CD1c-positive myeloid dendritic cell (primary cell): ENCODE measurements at regions not wholly inside any gene's neighbourhood (a gene's known extent, or its start where the extent isn't known, plus 50 kb on each side); places are given as distances from the start of the nearest gene placed in this dataset.

Experiments
- DNase-seq: peaks from one replicate; pipeline ENCODE4 v3.0.0-alpha.2; 2016; ENCODE audit errors: extremely low spot score

DNA sequence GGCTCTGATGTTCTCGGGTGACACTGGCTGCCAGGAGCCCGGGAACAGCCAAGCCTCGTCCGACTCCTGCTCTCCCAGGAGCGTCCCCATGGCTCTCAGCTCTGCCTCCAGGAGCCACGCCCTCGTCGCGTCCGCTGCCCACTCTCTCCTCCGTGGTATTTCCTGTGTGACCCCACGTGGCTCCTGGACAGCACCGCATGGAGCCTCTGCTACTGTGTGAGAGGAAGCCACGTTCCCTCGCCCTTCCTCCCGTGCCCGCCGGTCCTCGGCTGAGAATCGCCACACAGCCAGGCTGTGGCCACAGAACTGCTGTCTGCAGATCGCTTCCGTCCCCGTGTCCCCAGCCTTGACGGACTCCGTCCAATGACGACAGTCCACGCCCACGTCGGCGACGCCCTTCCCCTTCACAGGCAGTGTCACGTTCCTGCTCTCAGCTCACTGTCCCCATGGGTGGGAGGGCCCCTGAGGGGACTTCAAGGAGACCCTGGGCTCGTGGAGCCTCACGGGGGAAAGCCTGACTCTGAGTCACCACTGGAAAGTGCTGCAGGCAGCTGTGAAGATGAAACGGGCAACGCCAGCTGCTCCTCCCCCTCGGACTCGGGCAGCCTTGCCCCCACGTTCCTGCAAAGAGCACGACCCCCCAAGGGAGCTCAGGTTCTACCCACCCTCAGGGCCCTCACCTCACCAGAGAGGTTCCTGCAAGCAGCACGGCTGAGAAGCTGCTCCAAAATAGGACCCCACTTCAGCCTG lies 458.5 kb downstream of the BRD1 start:
- no peak for DNase-seq

DNA sequence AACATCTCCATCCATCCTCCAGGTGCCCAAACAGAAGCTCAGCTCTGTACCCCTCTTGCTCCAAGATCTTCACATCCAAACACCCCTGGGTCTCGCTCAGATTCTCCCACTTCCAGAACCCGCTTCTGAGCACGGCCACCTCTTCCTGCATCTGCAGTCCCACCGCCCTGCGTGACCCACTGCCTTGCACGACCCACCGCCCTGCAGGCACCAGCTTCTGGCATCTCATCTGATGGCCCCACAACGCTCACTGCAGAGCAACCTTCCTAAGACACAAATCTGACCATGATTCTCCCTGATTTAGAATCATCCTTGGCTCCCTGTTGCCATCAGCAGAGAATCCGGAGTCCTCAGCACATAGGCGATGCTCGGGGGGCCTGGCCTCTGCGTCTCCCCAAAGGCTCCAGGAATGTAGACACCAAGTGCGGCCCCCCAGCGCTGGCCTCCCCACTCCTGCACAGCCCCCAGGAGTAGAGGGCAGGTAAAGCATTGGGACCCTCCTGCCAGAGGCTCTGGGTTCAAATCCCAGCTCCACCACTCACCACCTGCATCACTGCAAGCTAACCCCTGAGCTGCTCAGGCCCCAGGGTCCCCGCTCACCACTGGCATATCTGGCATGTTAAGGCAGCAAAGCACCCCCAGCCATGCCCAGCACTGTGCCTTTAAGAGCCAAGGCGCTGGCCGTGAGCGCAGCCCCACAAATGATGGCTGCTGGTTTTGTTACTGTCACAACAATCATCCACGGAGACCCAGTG lies 459.3 kb downstream of the BRD1 start:
- DNase-seq: no peak

DNA sequence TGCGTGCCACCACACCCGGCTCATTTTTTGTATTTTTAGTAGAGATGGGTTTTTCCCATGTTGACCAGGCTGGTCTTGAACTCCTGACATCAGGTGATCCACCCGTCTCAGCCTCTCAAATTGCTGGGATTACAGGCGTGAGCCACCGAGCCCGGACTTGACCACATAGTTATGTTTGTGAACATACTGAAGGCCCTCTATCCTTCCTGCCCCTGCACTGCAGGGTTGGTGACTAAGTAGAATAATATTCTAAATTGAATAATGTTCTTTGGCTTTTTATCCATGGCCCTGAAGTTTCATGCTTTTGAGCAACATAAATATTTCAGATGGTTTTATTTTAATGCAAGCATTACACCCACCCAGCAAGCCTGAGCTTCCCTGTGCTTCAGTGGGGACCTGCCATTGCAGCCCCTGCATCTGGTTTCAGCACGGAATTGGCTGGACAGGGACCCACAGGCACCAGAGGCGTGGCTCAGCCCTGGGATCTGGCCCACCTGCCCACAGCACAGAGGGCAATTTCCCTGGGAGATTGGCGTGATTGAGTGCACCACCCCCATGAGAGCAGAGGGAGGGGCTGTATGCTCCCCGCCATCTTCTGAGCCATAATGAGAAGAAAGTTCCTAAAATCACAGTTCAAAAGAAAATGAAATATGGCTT lies 460.5 kb downstream of the BRD1 start:
- no peak for DNase-seq

DNA sequence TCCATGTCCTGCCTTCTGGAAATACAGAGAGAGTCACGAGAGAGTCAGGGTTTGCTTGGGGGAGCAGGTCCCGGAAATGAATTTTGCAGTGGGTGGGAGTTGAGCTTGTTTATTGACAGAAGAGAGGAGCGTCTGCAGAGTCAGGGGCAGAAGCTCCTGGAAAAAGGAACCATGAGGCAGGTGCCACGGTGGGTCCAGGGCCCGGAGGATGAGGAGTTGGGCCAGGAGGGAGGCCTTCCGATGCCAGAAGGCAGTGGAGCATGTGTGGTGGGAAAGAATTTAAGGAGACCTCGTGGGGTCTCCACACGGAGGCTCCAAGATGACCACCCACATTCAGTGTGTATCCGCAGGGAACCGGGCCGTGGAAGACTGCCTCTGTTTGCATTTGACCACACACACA lies 461.2 kb downstream of the BRD1 start:
- DNase-seq: no peak

DNA sequence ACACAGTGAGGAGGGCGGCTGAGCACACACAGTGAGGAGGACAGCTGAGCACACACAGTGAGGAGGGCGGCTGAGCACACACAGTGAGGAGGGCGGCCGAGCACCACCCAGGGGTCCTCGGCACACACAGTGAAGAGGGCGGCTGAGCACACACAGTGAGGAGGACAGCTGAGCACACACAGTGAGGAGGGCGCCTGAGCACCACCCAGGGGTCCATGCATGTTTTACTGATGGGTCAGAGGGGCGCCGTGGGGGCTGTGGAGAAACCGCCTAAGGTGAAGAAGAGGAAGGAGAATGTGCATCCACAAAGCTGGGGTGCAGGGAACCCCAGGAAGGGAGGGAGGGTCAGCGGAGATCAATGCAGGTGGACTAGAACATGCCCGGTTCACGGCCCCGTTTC lies 461.8 kb downstream of the BRD1 start:
- no peak for DNase-seq

DNA sequence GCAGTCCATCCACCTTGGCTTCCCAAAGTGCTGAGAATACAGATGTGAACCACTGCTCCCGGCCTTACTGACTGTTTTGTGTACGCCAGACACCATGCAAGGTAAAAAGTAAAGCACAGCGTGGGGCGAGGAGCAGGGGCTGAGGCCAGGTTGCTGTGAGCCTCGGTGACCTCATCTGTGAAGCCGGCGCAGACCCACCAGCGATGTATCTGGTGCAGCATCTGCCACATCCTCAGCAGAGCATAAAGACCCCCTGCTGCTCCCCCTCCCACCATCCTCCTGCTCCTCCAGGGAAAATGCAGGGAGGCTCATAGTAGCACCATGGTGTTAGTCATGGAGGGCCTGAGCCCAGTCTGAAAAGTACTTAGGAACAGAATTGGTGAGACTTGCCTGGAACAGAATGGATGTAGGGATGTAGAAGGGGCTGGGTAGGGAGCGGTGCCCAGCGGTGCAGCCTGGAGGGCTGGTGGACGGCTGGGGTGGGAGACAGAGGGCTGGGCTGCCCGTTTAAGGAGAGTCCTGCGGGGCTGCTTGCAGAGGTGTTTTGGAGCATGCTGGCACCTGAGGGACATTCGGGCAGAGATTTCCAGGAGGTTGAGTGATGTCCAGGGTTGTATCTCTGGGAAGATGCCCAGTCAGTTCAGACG lies 462.4 kb downstream of the BRD1 start:
- DNase-seq: no peak

DNA sequence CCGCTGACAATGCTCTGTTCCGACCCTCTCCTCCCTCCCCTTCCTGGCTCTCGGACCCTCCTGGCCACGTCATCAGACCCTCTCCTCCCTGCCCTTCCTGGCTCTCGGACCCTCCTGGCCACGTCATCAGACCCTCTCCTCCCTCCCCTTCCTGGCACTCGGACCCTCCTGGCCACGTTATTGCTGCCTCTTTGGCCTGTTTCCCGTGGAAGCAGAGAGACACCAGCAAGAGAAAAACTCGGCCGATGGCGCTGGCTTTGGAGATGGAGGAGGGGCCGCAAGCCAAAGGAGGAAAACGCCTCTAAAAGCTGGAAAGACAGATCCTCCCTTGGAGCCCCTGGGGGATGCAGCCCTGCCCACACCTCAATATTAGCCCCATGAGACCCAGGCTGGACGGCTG lies 463.3 kb downstream of the BRD1 start:
- no peak for DNase-seq

DNA sequence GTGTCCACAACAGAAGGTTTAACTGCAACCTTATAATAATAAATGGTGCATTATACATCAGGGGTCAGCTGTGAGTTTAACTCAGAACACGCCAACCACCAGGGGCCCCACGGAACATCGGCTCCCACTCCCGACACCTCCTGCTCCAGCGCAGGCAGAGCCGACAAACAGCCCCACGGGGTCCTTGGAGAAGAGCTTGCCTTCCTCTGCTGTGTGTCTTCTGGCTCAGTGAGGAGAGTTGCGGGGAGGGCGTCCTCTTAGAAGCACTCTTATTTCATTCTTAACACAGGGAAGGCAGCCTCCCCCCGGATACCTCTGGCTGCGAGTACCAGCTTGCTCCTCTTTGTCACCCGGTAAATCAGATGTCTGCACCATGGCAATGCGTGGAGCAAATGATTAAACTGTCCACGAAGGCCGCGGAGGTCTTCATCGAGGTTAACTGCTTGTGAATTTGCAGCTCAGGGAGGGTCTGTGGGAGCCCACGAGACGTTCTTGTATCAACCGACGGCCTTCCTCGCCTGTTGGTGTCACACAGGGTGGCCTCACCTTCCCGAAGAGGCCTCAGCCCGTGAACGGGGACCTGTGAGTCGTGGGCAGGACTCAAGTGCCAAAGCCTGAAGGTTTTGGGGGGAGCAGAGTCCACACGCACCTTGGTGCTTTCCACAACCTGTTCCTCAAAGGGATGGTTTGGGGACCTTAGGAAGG lies 464.0 kb downstream of the BRD1 start:
- no peak for DNase-seq

DNA sequence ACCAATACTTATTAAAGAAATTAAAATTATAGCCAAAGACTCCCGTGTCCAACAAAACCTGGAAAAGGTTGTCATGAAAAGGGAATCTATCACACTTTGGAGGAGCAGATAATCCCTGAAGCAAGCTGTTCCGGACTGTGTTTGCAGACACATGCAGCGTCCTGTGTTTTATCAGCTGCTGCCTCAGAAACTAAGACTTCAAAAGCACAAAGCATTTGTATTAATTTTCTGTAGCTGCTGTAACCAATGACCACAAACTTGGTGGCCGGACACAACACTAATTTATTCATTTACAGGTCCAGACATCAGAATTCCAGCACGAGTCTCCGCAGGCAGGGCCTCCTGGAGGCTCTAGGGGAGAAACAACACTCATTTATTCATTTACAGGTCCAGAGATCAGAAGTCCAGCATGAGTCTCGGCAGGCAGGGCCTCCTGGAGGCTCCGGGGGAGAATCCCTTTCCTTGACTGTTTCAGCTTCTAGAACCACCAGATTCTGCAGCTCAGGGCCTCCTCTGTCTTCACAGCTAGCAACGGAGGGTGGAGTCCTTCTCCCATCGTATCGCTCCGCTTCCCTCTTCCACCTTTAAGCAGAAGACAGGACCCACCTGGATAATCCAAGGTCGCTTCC lies 465.3 kb downstream of the BRD1 start:
- no peak for DNase-seq

DNA sequence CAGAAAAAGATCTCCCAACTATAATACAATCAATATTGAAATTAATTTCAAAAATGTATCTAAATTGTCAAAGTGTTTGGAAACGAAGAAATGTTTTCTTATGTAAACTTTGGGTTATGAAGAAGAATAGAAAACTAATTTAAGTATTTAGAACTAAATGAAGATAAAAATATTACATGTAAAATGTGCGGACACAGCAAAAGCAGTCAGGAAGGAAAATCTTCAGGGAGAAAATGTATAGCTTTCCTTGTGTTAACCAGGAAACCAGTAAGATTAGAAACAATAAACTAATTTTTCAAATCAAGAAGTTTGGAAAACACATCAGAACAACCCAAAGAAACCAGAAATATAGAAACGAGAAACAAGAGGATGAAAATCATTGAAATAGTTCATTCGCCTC lies 466.5 kb downstream of the BRD1 start:
- no peak for DNase-seq

DNA sequence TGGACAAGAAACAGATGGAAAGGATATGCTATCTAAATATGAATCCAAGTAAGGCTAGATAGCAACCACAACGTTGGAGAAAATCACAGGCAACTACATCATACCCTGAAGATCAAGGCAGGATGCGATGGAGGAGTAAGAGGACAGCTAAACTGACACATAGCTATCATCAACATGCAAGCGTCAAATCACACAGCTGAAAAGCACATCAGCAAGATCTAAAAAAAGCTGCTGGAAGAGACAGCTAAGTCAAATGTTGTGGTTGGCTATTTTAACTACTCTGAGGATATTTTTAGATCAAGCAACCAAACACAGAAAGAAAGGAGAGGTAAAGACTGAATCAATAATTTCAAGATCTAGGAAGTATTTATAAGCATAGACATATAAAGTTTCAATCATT lies 466.9 kb downstream of the BRD1 start:
- DNase-seq: no peak

DNA sequence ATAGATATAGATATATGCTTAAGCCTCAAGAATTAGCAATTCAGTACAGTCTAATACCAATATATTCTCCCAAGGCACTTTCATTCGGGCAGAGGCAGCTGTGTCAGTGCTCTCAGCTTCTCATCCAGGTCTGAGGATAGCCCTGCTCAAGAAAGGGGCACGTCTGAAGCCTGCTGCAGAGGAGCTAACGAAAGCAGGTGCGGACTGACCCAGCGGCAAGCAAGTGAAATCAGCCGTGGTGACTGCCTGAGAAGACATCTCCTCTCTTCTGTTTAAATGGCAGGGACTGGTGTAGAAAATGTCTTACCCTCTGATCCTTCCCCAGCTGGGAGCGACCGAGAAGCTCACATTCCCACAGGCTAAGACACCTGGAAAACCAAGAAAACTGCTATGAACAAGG lies 468.6 kb downstream of the BRD1 start:
- DNase-seq: no peak

DNA sequence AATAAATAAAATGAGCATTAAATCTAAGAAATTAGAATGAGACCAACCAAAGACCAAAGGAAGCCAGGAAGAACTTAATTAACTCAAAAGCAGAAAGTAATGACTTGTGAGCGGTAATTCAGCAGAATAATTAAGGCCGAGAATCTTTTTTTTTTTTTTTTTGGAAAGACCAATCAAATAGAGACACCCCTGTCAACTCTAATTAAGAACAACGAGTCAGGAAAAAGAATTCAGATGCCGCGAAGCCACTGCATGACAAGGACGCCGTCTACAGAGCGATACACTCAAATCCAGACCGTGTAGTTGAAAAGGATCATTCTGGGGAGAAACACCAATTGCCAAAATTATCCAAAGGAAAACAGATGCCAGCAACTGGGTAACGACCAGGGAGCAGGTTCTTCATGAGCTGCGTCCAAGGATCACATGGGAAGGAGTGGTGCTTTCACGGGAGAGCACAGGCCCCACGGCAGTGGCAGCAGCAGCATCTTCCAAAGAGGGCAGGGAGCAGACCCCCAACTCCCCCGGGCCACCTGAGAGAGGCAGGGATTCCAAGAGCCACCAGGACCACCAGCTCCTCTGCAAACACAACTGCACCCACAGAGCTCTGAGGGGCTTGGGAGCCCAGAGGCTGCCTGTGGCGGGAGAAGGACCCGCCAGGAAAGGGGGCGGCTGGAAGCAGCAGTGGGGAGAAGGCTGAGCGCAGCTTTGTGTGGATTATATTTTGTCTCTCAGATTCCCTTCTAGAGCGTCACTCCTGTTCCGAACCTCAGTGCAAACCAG lies 469.8 kb downstream of the BRD1 start:
- DNase-seq: no peak

DNA sequence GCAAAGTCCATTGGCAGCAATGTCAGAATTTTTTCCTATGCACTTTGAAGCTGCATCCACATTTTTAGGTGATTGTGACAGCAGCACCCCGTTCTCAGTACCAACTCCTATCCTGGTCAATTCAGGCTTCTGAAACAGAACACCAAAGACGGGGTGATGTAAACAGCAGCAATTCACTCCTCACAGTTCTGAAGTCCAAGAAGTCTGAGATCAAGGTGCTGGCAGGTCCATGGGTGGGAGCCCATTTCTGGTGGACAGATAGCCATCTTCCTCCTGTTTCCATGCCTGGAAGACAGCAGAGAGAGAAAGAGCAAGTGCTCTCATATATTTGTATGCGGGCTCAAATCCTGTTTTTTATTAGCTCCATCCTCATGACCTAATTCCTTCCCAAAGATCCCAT lies 471.2 kb downstream of the BRD1 start:
- no peak for DNase-seq

DNA sequence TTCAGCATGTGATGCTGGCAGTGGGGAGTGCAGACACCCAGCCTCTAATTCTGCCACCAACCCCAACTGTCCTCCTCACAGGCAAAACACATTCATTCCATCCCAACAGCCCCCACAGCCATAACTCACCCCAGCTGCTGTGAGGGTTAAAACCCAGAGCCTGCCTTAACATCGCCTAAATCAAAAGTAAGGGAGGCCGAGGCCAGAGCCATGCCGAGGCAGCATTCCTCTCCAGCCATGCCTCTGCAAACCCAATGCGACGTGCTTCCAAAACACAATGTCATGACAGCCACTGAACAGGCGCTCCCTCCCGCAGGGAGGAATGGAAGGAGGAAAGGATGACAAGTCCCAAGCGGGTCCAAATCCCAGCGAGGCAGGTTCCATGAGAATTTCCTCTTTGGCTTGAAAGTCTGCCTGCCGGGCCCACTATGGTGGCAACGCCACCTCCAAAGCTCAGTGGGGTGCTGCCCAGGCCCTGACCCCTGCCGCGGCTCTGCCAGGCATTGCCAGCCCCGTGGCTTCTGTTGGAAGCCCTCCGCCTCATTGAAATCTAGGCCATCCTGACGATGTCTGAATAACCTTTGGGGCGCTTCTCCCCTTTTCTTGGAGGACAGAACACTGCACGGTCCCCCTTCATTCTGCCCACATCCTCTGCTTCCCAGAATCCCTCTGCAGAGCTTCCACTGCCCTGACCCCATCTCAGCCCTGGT lies 472.3 kb downstream of the BRD1 start:
- no peak for DNase-seq

DNA sequence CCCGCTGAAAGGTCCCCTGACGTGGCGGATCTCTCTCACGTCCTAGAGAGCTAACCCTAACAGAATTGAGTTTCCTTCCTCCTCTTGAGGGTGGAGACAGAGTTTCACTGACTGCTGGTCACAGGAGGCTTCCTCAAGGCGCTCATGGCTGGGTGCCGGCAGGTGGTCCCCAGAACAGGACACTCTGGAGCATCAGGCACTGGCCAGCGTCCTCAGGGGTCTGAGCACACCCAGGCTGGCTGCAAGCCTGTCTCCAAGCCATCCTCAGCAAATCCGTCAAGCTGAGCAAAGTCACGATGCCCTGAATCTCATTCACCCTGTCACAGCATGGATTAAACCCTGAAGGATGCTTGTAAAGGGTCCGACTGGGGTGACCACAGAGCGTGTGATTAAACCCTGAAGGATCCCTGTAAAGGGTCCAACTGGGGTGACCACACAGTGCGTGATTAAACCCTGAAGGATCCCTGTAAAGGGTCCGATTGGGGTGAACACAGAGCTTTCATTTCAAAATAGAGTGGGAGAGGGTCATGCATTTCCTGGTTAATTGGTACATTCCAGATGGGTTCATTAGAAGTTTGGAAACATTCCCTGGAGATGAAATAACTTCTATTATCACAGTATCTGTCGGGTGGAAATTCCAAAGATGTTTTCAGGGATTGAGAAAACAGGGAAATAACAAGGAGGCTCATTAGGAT lies 473.0 kb downstream of the BRD1 start:
- DNase-seq: no peak

DNA sequence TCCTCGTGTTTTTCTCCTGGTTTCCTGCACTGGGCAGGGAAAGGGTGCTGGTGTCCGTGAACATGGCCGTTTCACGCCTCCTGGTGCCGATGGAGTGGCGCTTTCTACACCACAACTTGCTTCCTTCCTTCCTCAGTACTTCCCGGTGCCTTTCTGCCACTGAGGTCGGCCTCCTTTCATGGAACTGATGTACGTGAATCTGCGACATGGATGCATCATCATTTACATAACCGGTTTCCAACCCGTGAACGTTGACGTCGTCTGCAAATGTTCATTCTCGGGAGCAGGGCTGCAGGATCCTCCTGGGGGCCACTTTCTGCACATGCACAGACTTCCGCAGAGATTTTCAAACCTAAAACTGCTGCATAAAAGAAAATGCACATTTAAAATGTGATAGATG lies 474.4 kb downstream of the BRD1 start:
- DNase-seq: no peak

DNA sequence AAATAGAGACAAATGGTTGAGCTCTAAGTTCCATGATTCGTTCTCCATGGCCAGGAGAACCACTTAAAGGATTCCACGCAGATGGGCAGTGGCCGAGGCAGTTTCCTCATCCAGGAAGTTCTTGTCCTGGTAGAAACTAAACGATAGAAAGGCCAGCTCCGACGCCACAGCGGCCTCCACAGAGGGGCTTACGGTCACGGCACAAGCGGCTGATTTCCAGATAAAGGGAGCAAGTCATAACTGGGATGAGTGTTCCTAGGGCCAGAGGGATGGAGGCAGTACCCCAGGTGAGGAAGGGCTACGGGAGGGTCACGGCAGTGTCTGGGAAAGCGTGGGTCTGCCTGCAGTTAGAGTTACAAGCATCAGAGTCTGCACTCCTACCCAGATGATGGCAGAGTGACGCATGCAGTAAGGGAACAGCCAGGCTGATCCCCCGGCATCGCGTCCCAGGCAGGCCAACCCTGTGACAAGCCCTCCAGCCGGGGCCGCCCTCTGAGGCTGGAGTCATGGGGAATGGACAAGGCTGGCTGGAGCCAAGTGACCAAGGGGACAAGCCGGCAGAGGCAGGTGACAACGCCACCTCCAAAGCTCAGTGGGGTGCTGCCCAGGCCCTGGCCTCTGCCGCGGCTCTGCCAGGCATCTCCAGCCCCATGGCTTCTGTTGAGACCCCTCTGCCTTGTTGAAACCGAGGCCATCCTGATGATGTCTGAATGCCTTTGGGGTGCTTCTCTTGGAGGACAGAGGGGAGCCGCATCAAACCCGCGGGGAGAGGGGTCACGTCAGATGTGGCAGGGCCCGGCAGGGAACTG lies 475.1 kb downstream of the BRD1 start:
- no peak for DNase-seq
